NCI-H446 treated with DMSO at 0.1 percent for 48 hours (cell line): ENCODE measurements at regions not wholly inside any gene's neighbourhood (a gene's known extent, or its start where the extent isn't known, plus 50 kb on each side); places are given as distances from the start of the nearest gene placed in this dataset.
"Not testable (repeated sequence)": the region's sequence is repeated elsewhere in the genome, so short reads cannot be mapped to it uniquely, and the experiment has no call there.

ENCODE experiments used
- DNase-seq: peaks from one replicate; lab custom pipeline; 2025; lab: John Stamatoyannopoulos, UW

DNA sequence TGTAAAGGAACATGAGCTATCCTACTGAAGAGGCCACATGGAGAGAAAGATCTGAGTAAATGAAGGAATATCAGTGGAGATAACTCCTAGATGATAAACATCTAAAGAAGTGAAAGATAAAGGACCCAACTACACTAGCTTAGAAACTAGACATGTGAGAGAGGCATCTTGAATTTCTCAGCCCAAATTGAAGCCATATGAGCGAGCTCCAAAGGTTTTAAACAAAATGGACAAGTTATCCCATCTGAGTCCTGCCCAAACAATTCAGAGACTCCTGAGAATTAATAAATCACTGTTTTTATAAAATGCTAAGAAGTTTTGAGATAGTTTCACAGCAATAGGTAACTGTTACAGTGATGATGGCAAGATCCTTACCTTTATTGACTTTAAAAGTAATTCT lies 438.9 kb downstream of the NAV3 start:
- DNase-seq = no peak

DNA sequence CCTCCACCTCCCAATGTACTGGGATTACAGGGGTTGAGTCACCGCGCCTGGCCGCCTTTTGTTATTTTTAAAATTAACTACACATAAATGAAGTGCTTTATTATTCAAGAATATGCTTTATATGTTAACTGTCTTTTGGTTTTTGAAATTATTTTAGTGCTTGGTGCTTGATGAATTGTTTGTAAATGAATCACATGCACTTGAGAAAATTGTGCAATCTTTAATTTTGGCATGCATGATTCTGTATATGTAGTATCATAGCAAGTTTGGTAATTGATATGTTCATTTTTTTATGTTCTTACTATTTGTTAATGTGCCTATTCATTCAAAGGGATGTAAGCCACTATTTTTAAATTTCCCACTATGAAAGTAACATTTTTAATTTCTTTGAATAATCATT lies 440.9 kb downstream of the NAV3 start:
- DNase-seq = no peak

DNA sequence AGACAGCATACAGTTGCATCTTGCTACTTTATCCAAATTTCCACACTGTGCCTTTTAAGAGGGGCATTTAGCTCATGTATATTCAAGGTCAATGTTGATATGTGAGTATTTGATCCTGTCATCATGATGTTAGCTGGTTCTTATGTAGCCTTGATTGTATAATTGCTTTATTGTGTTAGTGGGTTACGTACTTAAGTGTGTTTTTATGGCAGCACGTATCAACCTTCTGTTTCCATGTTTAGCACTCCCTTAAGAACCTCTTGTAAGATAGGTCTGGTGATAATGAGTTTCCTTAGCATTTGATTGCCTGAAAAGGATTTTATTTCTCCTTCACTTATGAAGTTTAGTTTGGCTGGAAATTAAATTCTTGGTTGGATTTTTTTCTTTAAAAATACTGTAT lies 445.2 kb downstream of the NAV3 start:
- DNase-seq = no peak

DNA sequence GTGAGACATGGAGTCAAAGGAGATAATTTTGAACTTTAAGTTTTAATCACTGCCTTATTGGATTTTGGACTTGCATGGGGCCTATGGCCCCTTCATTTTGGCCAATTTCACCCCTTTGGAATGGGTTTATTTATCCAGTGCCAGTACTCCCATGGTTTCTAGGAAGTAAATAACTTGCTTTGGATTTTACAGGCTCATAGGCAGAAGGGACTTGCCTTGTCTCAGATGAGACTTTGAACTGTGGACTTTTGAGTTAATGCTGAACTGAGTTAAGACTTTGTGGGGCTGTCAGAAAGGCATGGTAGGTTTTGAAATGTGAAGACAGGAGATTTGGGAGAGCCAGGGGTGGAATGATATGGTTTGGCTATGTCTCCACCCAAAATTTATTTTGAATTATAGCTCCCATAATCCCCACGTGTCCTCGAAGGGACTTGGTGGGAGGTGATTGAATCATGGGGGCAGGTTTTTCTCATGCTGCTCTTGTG lies 448.1 kb downstream of the NAV3 start:
- no peak for DNase-seq

DNA sequence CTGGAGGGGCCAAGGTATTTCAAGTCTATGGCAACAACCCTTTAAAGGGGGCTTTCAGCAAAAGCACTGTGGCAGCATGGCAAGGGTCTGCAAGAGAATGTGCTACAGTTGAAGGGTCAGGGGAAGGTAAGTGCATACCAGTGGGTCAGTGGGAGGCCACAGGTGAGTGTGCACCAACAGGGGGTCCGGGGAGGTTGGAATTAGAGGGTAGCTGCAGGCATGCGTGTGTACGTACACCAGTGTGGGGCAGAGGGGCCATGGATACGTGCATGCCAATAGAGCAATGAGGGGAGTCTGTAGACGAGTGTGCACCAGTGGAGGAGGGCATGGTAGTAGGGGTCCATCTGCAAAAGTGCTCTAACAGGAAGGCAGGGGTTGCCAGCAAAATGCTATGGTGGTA lies 448.9 kb downstream of the NAV3 start:
- DNase-seq = no peak

DNA sequence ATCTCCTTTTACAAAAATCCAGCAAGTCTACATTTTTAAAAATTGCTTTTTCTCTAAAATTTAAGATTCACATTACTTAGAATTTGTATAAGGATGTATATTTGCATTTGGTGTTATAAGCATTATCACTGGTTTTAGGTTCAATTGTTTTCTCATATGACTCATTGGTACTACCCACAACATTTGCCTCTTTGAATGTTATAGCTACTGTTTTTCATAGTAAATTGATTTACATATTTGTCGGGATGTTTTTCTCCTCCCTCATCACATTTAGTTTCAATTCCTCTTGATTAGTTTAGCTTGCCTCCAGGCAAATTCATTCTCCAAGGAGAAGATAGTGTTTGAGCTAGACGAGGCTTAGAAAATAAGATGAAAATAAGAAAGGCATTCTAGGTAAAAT lies 450.4 kb downstream of the NAV3 start:
- DNase-seq = not testable (repeated sequence)

DNA sequence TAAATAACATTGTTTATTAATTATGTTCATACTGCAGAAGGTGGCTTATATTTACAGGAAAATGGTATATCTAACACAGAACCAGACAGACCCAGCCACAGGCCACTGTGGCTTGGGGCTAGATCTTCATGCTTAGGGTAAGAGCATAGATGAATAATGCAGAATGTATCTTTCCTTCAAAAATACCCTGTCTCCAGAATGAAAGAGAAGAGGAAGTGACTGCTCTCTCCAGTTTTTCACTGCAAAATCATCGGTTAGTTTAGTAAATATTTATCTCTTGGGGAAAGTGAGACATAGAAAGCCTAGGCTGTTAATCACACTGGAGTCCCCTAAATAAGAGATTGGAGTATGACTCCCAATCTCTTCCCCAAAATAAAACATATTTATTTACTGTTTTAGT lies 453.7 kb downstream of the NAV3 start:
- no peak for DNase-seq

DNA sequence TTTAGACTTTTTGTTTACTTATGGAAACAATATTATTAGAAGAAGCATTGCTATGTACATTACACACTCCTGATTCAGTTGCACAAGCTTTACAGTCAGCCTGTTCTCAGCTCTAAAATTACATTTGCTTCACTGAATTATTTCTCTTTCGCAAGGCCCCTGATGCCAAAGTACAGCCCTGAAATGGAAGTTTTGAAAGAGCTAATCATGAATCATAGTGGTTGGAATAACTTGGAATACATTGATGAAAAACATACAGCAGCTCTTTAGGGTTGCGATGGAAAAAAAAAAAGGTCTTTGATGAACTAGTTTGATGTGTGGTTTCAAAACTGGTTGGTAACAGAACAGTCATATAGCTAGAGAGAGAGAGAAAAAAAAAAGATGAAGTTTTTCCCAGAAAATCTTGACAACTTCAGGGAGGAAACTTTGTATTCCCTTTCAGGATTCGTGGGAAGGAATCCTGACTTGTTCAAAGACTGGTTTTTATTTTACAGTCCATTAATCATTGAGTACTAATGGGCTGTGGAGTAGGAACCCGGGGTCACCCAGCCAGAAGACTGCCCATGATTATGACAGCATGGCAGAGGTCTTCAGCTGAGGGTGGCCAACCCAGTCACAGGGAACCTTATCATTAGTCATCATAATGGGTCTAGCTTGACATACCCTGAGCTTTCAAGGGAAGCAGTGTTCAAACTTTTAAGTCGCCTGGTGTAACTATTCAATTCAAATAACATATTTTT lies 460.1 kb downstream of the NAV3 start:
- no peak for DNase-seq

DNA sequence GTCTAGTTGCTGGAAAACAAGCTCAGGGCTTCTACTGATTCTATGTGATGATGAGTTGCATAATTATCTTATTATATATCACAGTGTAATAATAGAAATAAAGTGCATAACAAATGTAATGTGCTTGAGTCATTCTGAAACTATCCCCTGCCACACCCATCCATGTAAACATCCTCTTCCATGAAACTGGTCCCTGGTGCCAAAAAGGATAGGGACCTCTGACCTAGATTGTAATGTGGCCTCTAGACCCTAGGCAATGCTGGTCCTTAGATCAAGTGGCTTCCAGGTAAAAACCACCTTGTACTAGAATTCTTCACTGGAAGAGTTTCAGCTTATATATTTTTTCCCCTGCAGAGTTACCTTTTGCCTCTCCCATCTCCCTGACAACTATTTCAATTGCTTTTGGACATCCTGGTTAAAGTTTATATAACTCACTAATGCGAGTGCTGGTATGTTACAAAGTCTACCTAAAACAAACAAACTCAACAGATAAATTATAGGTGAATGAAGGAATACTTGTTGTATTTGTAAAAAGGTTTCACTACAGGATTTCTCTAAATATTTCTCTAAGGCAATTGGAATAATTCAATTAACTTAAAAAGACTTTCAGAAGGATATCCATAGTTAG lies 462.5 kb downstream of the NAV3 start:
- DNase-seq = no peak

DNA sequence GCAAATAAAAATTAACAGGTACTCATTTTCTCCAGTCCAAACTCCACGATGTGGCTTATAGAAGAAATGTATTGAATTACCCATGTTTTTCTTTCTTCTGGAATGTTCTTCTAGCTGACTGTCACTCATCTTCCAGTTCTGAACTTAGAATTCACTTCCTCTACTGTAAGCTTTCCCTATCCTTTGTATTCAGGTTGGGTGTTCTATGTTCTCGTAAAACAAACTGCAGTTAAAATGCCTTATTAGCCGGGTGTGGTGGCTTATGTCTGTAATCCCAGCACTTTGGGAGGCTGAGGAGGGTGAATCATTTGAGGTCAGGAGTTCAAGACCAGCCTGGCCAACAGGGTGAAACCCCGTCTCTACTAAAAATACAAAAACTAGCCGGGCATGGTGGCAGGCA lies 470.6 kb downstream of the NAV3 start:
- DNase-seq = not testable (repeated sequence)

DNA sequence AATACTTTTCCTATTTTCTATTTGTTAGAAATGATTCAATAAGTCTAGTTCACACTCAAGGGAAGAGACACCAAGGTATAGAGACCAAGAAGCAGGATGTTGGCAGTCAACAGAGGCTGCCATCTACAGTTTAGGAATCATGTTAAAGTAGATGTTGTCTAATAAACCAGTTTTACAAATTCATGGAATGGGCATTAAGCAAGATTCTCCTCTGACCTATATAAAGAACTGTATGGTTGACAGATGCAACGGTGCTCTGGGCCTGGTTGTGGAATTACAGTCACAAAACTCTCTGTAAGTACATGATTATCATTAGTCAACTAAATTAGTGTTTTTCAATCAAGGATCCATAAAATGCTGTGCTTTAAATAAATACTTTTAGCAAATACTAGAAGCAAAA lies 475.1 kb downstream of the NAV3 start:
- no peak for DNase-seq

DNA sequence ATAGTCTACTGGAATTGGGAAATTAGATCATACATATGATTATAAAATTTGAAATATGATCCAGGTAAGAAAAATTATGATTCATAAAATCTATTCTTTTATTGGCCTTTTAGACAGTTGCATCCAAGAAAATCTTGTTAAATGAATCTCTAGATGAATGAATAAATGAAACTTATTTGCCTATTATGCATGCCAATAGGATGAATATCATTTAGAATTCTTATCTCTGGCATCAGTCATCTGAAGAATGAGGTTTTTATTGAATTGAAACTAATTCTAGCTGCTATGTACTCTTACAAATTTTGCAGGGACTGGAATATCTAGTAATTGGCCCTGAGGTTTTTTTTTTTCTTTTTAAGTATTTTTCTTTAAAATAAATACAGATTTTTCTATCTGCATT lies 475.5 kb downstream of the NAV3 start:
- no peak for DNase-seq

DNA sequence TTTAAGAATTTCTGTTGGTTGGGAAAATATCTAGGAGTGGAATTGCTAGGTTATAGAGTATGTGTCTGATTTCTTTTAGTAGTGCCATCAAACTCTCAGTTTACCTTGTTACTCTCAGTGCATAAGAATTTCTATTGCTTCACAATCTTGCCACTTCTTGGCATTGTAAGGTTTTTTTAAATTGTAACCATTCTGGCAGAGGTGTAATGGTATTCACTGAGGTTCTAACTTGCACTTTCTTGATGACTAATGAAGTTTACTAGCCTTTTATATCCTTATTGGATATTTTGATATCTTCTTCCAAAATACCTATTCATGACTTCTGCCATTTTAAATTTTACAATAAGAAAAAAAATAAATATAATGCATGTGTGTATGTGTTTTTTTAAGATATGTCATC lies 478.0 kb downstream of the NAV3 start:
- DNase-seq = no peak

DNA sequence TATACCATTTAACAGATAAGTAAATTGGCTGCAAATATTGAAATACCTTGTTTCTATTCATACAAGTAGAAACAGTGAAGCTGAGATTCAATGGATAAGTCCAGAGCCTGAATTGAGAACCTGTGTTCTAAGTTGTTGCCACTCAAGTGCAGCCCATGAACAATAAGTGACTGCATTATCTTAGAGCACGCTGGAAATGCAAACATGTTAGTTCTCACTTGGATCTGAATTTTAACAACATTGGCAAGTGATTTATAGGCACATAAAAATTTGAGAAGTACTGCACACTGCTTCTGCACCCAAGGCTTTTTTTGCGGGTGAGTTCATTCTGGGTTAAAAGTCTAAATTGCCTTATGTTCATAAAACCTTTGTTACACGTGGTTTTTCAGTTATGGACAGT lies 484.3 kb downstream of the NAV3 start:
- no peak for DNase-seq

DNA sequence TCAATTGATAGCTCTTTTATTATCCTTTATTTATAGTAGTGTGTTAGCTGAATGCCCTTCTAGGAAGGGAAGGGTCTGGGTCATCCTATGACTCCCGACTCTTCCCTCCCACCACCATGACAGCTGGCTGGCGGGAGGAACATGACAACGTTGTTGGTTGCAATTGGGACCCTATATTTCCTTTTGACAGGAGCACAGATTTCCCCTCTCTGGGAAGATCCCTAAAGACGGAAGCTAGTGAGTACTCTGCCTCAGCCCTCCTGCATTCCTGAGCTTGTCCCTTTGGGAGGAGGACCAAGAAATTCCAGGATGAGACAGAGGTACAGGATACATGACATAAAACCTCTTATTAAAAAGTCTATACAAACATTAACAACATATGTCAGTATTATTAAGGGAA lies 485.4 kb downstream of the NAV3 start:
- no peak for DNase-seq

DNA sequence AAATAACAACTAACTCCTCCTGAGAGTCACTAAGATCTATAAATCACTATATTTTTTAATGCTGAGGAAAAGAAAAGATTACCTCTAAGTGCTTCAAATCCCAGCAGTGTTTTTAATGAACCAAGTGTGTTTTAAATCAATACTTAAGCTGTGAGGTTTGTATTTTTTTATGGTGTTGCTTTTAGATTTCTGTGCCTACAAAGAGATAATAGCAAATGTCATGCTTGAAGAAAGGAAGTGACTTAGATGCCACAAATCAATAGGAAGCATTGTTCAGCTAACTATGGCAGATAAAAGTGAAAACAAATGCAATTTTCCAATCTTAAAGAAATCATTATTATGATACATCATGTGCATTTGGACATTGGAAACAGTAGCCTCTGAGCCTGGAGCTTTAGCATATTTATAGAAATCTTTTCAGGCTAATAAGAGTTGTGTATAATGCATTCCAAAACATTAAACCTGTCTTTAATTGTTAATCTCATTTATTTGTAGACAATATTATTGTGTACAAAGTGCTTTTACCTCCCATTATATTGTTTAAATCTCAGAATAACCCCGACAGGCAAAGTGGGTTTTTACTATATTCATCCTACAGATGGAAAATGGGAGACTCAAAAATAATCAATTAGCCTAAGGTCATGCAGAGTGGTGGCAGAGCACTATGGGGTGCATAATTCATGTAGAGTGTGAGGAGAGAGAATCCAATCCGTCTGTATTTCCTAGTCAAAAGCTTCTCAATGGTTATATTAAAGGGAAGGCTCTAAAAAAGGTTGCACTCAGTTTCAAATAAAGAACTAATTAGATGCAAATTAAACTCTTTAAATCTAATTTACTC lies 486.2 kb downstream of the NAV3 start:
- DNase-seq = no peak

DNA sequence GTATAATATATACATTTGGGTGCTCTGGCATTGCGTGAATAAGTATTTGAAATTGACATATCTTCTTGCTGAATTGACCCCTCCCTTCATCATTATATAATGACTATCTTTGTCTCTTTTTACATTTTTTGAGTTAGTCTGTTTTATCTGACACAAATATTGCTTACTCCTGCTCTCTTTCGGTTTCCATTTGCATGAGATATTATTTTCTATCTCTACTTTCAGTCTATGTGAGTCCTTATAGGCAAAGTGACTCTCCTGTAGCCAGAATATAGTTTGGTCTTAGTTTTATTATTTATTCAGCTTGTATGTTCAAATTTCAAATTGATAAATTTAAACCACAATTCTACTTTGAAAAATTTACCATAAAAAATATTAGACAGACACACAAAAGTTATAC lies 491.0 kb downstream of the NAV3 start:
- no peak for DNase-seq

DNA sequence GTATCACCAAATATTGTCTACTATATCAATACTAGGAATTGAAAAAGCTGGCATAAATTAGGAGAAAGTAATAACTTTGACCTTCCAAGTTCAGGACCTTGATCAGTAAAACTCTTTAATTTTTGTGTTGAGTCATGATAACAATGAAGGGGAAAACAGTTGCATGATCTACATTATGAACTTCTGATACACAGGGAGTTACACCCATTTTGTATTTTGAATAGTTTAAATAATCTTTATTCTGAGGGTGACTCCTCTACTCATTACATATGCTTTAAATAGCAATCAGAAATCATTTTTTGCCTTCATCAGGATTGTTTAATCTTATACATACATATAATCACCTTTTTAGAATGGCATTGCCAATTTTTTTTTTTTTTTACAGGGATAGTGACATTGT lies 492.5 kb downstream of the NAV3 start:
- DNase-seq = no peak

DNA sequence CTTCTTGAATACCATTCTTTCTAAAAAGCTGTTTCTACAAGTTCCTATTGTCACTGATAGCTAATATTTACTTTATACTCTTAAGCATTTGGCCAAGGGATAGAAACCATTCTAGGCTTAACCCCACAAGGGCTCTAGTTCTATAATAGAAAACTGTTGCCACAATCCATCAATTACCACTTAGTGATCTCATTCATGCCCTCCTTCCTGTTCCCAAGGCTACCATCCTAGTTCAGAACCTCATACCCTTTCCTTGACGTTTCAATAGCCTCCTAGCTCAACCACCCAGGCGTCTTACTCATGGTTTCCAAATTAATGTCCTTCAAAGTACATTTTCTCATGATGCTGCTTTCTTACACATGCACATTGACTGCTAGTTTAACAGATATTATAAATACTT lies 493.5 kb downstream of the NAV3 start:
- DNase-seq = no peak

DNA sequence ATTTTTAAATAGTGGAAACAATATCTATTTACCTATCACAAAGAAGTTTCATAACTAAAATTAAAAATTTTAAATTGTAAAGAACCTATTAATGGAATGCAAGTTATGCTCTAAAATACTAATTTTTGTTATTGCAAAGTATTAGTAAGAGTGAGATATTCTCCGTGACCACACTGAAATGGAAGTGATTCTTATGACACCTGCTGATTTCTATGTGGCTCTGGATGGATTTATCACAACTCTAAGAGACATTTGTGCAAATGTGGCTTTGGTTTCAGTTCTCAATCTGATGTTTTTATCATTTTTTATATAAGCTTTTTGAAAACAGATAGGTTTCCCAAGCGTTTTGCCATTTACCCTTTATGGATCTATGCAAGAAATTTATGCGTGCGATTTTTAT lies 497.8 kb downstream of the NAV3 start:
- no peak for DNase-seq

DNA sequence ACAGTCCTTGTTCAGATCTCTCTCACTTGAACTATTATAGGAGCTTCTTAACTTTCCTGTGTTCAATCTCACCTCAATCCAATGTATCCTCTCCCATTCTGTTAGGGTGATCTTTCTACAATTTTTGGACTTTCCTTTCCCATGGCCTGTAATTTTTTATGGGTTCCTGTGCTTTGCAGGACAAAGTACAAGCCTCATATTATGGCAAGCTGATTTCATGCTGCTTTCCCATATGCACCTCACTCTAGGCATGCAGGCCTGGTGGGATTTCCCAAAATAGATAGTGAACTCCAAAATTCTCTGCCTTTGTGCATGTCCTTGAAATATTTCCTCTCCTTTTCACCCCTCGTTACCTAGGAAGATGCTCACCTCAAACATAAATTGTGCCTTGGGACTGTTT lies 499.4 kb downstream of the NAV3 start:
- DNase-seq = no peak

DNA sequence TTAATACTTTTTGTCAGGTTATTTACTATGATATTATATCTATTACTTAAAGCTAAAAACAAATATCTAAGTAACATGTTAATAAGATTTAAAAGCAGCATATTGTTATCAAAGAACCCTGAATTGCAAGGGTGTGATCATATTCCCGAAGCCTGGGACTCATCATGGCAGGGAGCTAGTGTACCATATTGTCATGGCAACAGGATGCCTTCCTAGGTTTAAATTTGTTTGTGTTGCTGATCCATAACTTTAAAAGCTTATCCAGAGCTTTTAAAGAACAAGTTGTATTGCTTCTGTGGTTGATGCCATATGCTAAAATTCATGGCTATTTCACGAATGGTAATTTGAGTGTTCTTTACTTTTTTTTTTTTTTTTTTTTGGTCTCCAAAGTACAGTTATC lies 500.5 kb downstream of the NAV3 start:
- DNase-seq = no peak

DNA sequence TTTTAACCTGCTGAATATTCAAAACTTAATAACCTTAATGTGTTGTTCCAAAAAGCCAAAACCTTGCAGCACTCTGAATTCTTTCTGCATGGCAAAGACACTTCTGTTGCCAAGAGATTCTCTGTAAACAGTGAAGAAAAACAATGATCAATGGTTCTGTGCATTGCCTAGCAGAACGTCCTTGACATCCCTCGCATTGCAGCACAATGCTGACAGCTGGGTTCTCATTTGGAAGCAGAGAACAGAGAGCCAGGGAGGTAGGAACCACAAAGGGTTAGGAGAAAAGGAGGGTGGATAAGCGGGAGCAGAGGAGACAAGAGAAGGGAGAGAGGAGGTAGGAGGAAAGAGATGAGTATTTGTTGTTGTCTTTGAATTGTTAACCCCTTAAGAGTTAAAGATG lies 501.1 kb downstream of the NAV3 start:
- no peak for DNase-seq
